ENCODE measurements at regions not wholly inside any gene's neighbourhood (a gene's known extent, or its start where the extent isn't known, plus 50 kb on each side); places are given as distances from the start of the nearest gene placed in this dataset.

- no peak overlapping the region for H3K27ac ChIP-seq
- no peaks in the 10 kb centered on the region for H3K27me3 ChIP-seq (replicated peaks; ENCODE audit: insufficient read depth)
- H3K4me3 ChIP-seq = no peak overlapping the region
- no peaks in the 10 kb centered on the region for H3K36me3 ChIP-seq
- 43% methylated on average over 1 of the region's 1 CpG for WGBS
- H3K9me3 ChIP-seq = no peaks in the 10 kb centered on the region
- intact Hi-C loops (cut with DNase I) = no loop called here
- no peaks in the 10 kb centered on the region for H3K4me1 ChIP-seq (replicated peaks)
- DNase-seq (ENCODE audit: low spot score) = no peak
- TF ChIP-seq CTCF (IDR thresholded peaks at IDR 0.05) (no peak), POLR2AphosphoS5 (IDR thresholded peaks at IDR 0.05) (no peak), POLR2A (IDR thresholded peaks at IDR 0.05) (no peak)
Observed at GRCh38 chr7:125934955-125935354, 1005.3 kb upstream of the POT1 start.

- Histone ChIP-seq H3K4me3 (no peak overlapping the region), H3K9me3 (no peaks in the 10 kb centered on the region), H3K27ac (no peak overlapping the region), H3K4me1 (replicated peaks) (no peaks in the 10 kb centered on the region), H3K36me3 (no peaks in the 10 kb centered on the region), H3K27me3 (replicated peaks; ENCODE audit: insufficient read depth) (no peaks in the 10 kb centered on the region)
- TF ChIP-seq POLR2A (IDR thresholded peaks at IDR 0.05) = no peak
- TF ChIP-seq POLR2AphosphoS5 (IDR thresholded peaks at IDR 0.05) = no peak
- TF ChIP-seq CTCF (IDR thresholded peaks at IDR 0.05) = no peak
- intact Hi-C loops (cut with DNase I) = no loop called here
- no peak for DNase-seq (ENCODE audit: low spot score)
- 40% methylated on average over 2 of the region's 2 CpGs for WGBS
Observed at GRCh38 chr7:125934539-125934938, 1004.9 kb upstream of the POT1 start.

- no peak for DNase-seq (ENCODE audit: low spot score)
- TF ChIP-seq CTCF (IDR thresholded peaks at IDR 0.05) (no peak), POLR2A (IDR thresholded peaks at IDR 0.05) (no peak), POLR2AphosphoS5 (IDR thresholded peaks at IDR 0.05) (no peak)
- intact Hi-C loops (cut with DNase I) = no loop called here
- H3K9me3 ChIP-seq = no peaks in the 10 kb centered on the region
- H3K27ac ChIP-seq = no peak overlapping the region
- H3K36me3 ChIP-seq = no peaks in the 10 kb centered on the region
- WGBS = 64% methylated on average over 1 of the region's 1 CpG
- no peaks in the 10 kb centered on the region for H3K4me1 ChIP-seq (replicated peaks)
- H3K27me3 ChIP-seq (replicated peaks; ENCODE audit: insufficient read depth) = no peaks in the 10 kb centered on the region
- H3K4me3 ChIP-seq = no peak overlapping the region
Observed at GRCh38 chr7:125930848-125931247, 1001.2 kb upstream of the POT1 start.

- no peaks in the 10 kb centered on the region for H3K36me3 ChIP-seq
- TF ChIP-seq POLR2A (IDR thresholded peaks at IDR 0.05) (no peak), POLR2AphosphoS5 (IDR thresholded peaks at IDR 0.05) (no peak)
- no peak overlapping the region for H3K4me3 ChIP-seq
- no peaks in the 10 kb centered on the region for H3K27me3 ChIP-seq (replicated peaks; ENCODE audit: insufficient read depth)
- DNase-seq (ENCODE audit: low spot score) = no peak
- 21% methylated on average over 4 of the region's 4 CpGs for WGBS
- no peaks in the 10 kb centered on the region for H3K9me3 ChIP-seq
- H3K4me1 ChIP-seq (replicated peaks) = no peaks in the 10 kb centered on the region
- H3K27ac ChIP-seq = no peak overlapping the region
- intact Hi-C loops (cut with DNase I) = no loop called here
Observed at GRCh38 chr7:125927556-125927955, 997.9 kb upstream of the POT1 start.

GRCh38 chr7:125926621-125927020 lies 997.0 kb upstream of the POT1 start:
- H3K36me3 ChIP-seq = no peaks in the 10 kb centered on the region
- TF ChIP-seq POLR2A (IDR thresholded peaks at IDR 0.05) (no peak), CTCF (IDR thresholded peaks at IDR 0.05) (no peak), POLR2AphosphoS5 (IDR thresholded peaks at IDR 0.05) (no peak)
- intact Hi-C loops (cut with DNase I) = no loop called here
- no peak for DNase-seq (ENCODE audit: low spot score)
- 13% methylated on average over 1 of the region's 1 CpG for WGBS
- no peak overlapping the region for H3K27ac ChIP-seq
- H3K27me3 ChIP-seq (replicated peaks; ENCODE audit: insufficient read depth) = no peaks in the 10 kb centered on the region
- H3K4me1 ChIP-seq (replicated peaks) = no peaks in the 10 kb centered on the region
- no peak overlapping the region for H3K4me3 ChIP-seq
- H3K9me3 ChIP-seq = no peaks in the 10 kb centered on the region

All from prostate gland (tissue), 2 donors.